ENCODE measurements at regions not wholly inside any gene's neighbourhood (a gene's known extent, or its start where the extent isn't known, plus 50 kb on each side); places are given as distances from the start of the nearest gene placed in this dataset.

DNA sequence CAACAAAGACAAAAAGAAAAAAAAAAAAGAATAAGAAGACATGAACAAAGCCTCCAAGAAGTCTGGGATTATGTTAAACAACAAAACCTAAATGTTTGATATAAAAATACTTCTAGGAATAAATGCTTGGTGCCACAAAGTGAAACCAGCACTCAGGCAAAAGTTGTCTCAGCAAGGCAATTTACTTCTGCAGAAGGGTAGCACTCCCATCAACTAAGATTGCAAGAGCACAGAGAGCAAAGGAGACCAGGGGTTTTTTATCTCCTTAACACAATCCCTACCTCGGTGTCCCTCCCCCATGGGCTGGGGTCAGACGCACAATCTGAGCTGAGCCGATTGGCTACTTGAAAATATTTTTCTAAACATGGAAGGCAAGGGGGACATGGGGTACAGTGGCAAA is 381.3 kb upstream of the SLC24A2 start:
- TF ChIP-seq EZH2 (IDR thresholded peaks at IDR 0.05) (no peak), POLR2AphosphoS5 (IDR thresholded peaks at IDR 0.05; ENCODE audit: borderline replicate concordance, low read depth, low read length) (no peak)
